ENCODE measurements at regions not wholly inside any gene's neighbourhood (a gene's known extent, or its start where the extent isn't known, plus 50 kb on each side); places are given as distances from the start of the nearest gene placed in this dataset.
"Not testable (repeated sequence)": the region's sequence is repeated elsewhere in the genome, so short reads cannot be mapped to it uniquely, and the experiment has no call there.

DNA sequence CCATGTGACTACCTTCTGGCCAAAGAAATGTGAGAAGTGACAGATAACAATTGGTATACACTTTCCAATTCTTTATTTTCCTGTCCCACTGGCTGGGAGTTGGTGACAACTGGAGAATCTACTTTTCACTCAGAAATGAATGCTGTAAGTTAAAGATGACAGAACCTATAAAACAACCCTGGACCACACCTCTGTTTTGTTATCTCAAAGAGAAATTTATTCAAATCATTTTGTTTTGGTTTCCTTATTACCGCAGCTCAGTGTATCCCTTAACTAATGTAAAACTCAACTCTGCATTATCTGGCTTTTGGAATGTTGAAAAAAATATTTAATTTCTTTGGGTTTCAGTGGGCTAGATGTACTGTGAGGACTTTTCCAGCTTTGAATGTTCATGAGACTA lies 469.8 kb downstream of the PCDH7 start:
- no peaks in the 10 kb centered on the region for H3K9me3 Mint-ChIP-seq
- no peaks in the 10 kb centered on the region for H3K27me3 Mint-ChIP-seq (ENCODE audit: low read depth)
- no peaks in the 10 kb centered on the region for H3K36me3 Mint-ChIP-seq (ENCODE audit: low read depth)
- no peaks in the 10 kb centered on the region for H3K4me1 Mint-ChIP-seq
- no peak overlapping the region for H3K4me3 Mint-ChIP-seq
- H3K27ac Mint-ChIP-seq, result no peak overlapping the region
- TF ChIP-seq, protein P1, sequence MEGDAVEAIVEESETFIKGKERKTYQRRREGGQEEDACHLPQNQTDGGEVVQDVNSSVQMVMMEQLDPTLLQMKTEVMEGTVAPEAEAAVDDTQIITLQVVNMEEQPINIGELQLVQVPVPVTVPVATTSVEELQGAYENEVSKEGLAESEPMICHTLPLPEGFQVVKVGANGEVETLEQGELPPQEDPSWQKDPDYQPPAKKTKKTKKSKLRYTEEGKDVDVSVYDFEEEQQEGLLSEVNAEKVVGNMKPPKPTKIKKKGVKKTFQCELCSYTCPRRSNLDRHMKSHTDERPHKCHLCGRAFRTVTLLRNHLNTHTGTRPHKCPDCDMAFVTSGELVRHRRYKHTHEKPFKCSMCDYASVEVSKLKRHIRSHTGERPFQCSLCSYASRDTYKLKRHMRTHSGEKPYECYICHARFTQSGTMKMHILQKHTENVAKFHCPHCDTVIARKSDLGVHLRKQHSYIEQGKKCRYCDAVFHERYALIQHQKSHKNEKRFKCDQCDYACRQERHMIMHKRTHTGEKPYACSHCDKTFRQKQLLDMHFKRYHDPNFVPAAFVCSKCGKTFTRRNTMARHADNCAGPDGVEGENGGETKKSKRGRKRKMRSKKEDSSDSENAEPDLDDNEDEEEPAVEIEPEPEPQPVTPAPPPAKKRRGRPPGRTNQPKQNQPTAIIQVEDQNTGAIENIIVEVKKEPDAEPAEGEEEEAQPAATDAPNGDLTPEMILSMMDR (IDR thresholded peaks at IDR 0.05; ENCODE audit: unreplicated experiment in 3 of 3), result no peak

DNA sequence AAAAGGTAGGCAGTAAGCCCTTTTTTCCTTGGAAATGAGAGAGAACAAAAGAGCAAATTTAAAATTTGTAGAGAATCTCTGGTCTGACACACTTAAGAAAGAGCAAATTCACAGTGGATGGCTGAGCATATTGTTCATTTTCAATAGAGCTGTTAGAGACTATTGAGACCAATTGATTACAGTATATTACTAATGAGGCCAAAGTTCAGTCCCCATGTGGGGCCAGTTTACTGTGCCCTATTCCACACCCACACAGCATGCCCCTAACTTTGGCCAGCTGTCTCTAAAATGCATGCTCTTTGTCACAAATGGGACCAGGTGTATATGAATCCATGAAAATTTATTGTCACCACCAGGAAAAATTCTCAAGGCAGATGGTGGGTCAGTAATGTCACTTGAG lies 470.5 kb downstream of the PCDH7 start:
- Mint-ChIP-seq H3K9me3 (no peaks in the 10 kb centered on the region), H3K4me3 (no peak overlapping the region), H3K36me3 (ENCODE audit: low read depth) (no peaks in the 10 kb centered on the region), H3K27me3 (ENCODE audit: low read depth) (no peaks in the 10 kb centered on the region), H3K27ac (no peak overlapping the region), H3K4me1 (no peaks in the 10 kb centered on the region)
- TF ChIP-seq, protein P1 (IDR thresholded peaks at IDR 0.05; ENCODE audit: unreplicated experiment in 3 of 3), result no peak

DNA sequence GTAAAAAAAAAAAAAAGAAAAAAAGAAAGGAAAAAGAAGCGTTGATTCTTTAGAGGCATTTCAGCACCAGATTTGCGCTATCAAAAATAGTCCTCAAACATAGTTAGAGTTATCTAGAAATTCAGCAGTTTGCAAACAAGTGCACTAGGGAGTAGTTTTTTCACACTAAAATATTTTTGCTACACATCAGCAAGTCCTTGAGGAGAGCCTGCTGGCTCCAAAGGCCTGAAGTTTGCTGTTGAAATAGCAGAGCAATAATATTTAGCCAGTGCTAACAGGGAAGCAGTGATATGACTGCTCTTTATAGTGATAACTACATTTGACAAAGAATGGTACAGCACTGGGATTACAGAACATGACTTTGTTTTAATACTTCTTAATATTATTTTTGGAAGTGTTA lies 472.2 kb downstream of the PCDH7 start:
- peaks cover 7% of the 10 kb centered on the region for H3K9me3 Mint-ChIP-seq
- H3K4me3 Mint-ChIP-seq, result no peak overlapping the region
- TF ChIP-seq, protein P1 (IDR thresholded peaks at IDR 0.05; ENCODE audit: unreplicated experiment in 3 of 3), result no peak
- H3K36me3 Mint-ChIP-seq (ENCODE audit: low read depth), result no peaks in the 10 kb centered on the region
- H3K4me1 Mint-ChIP-seq, result no peaks in the 10 kb centered on the region
- H3K27ac Mint-ChIP-seq, result no peak overlapping the region
- H3K27me3 Mint-ChIP-seq (ENCODE audit: low read depth), result no peaks in the 10 kb centered on the region

DNA sequence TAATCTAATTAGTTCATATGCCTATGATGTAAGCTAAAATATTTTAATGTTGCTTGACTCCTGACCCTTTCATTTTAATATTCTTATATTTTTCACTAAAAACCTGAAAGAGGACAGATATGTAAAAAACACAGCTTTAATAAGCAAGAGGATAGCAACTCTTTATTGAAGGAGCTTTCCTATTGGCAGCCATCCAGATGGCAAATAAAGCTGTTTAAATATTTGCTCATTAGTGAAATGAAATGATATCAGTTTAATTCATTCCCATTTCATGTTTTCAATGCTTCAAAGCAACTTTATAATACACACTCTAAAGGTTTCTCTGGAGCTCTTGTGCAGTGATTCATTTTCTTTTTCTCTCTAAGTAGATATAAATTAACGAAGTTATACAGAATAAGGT lies 473.4 kb downstream of the PCDH7 start:
- Mint-ChIP-seq H3K27me3 (ENCODE audit: low read depth) (no peaks in the 10 kb centered on the region), H3K4me3 (no peak overlapping the region), H3K27ac (no peak overlapping the region), H3K36me3 (ENCODE audit: low read depth) (no peaks in the 10 kb centered on the region), H3K4me1 (no peaks in the 10 kb centered on the region), H3K9me3 (peaks cover 12% of the 10 kb centered on the region)
- TF ChIP-seq, protein P1 (IDR thresholded peaks at IDR 0.05; ENCODE audit: unreplicated experiment in 3 of 3), result no peak

DNA sequence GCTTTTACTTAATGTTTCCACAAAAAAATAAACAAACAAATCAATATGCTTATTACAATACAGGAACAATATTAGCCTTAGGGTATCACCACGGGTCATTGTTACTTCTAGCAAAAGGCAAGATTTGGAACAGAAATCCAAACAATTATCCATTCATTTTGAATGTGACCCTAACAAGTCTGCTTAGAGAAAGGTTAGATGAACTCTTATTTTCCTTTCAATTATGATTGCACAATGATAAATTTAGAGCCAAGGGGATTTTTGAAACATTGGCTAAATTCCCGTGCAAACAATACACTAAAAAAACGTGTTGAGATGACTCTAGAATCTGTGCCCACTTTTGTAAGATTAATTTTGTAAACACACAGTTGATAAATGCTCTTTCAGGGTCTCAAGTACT lies 474.7 kb downstream of the PCDH7 start:
- Mint-ChIP-seq H3K27ac (no peak overlapping the region), H3K4me1 (no peaks in the 10 kb centered on the region), H3K27me3 (ENCODE audit: low read depth) (no peaks in the 10 kb centered on the region), H3K9me3 (peaks cover 21% of the 10 kb centered on the region), H3K4me3 (no peak overlapping the region), H3K36me3 (ENCODE audit: low read depth) (no peaks in the 10 kb centered on the region)
- TF ChIP-seq, protein P1 (IDR thresholded peaks at IDR 0.05; ENCODE audit: unreplicated experiment in 3 of 3), result no peak

DNA sequence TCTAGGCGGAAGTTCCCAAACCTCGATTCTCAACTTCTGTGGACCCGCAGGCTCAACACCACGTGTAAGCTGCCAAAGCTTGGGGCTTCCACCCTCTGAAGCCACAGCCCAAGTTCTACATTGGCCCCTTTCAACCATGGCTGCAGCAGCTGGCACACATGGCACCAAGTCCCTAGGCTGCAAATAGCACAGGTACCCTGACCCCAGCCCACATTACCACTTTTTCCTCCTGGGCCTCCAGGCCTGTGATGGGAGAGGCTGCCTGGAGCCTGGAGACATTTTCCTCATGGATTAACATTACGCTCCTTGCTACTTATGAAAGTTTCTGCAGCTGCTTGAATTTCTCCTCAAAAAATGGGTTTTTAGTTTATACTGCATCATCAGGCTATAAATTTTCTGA lies 479.5 kb downstream of the PCDH7 start:
- TF ChIP-seq, protein P1 (IDR thresholded peaks at IDR 0.05; ENCODE audit: unreplicated experiment in 3 of 3), result no peak
- Mint-ChIP-seq H3K36me3 (ENCODE audit: low read depth) (no peaks in the 10 kb centered on the region), H3K4me3 (no peak overlapping the region), H3K4me1 (no peaks in the 10 kb centered on the region), H3K27ac (no peak overlapping the region), H3K27me3 (ENCODE audit: low read depth) (no peaks in the 10 kb centered on the region), H3K9me3 (peaks cover 36% of the 10 kb centered on the region)

DNA sequence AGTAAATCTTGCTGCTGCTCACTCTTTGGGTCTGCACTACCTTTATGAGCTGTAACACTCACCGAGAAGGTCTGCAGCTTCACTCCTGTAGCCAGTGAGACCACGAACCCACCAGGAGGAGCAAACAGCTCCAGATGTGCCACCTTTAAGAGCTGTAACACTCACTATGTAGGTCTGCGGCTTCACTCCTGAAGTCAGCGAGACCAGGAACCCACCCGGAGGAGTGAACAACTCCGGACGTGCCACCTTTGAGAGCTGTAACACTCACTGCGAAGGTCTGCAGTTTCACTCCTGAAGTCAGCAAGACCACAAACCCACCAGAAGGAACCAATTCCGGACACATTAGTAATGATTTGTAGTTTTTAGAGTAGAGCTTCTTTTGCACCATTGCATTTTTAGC lies 481.9 kb downstream of the PCDH7 start:
- H3K4me3 Mint-ChIP-seq; H3K36me3 Mint-ChIP-seq (ENCODE audit: low read depth); H3K27me3 Mint-ChIP-seq (ENCODE audit: low read depth); H3K4me1 Mint-ChIP-seq; H3K27ac Mint-ChIP-seq: not testable (repeated sequence)
- peaks cover 29% of the 10 kb centered on the region for H3K9me3 Mint-ChIP-seq

All from nephron (organoid).